Ramos (cell line): ENCODE measurements at regions not wholly inside any gene's neighbourhood (a gene's known extent, or its start where the extent isn't known, plus 50 kb on each side); places are given as distances from the start of the nearest gene placed in this dataset.

Source experiments
- in situ Hi-C: fragments of 300-500 bp; cut with MboI; formaldehyde crosslinking; loops from one replicate; pipeline ENCODE4 v1.14.3; 2022; ENCODE audit warnings: low sequenced_read_pairs; ENCODE audit not compliant: unreplicated experiment

- in situ Hi-C loops = no loop called here
These were observed 2220.8 kb upstream of the PCDH20 start for GRCh38 chr13:63636316-63636993.

- in situ Hi-C loops = no loop called here
These were observed 2216.7 kb upstream of the PCDH20 start for GRCh38 chr13:63632321-63632720.

- in situ Hi-C loops = no loop called here
These were observed 2215.4 kb upstream of the PCDH20 start for GRCh38 chr13:63631006-63631405.

GRCh38 chr13:63629591-63629990 is 2213.9 kb upstream of the PCDH20 start:
- in situ Hi-C loops = no loop called here

GRCh38 chr13:63628310-63628709 is 2212.7 kb upstream of the PCDH20 start:
- in situ Hi-C loops = no loop called here

GRCh38 chr13:63625869-63626268 is 2210.2 kb upstream of the PCDH20 start:
- in situ Hi-C loops = no loop called here

- in situ Hi-C loops = no loop called here
These were observed 2199.4 kb upstream of the PCDH20 start for GRCh38 chr13:63614874-63615612.

- in situ Hi-C loops = no loop called here
These were observed 2191.5 kb upstream of the PCDH20 start for GRCh38 chr13:63607153-63607552.

GRCh38 chr13:63605962-63606361 is 2190.3 kb upstream of the PCDH20 start:
- in situ Hi-C loops = no loop called here

GRCh38 chr13:63605403-63605802 is 2189.8 kb upstream of the PCDH20 start:
- in situ Hi-C loops = no loop called here

GRCh38 chr13:63595811-63596210 is 2180.2 kb upstream of the PCDH20 start:
- in situ Hi-C loops = no loop called here

- in situ Hi-C loops = no loop called here
These were observed 2170.8 kb upstream of the PCDH20 start for GRCh38 chr13:63586467-63586866.

GRCh38 chr13:63578796-63579195 is 2163.1 kb upstream of the PCDH20 start:
- in situ Hi-C loops = no loop called here

GRCh38 chr13:63567031-63567430 is 2151.4 kb upstream of the PCDH20 start:
- in situ Hi-C loops = no loop called here

- in situ Hi-C loops = no loop called here
These were observed 2138.5 kb upstream of the PCDH20 start for GRCh38 chr13:63554157-63554556.

GRCh38 chr13:63551731-63552130 is 2136.1 kb upstream of the PCDH20 start:
- in situ Hi-C loops = no loop called here

GRCh38 chr13:63546524-63546923 is 2130.9 kb upstream of the PCDH20 start:
- in situ Hi-C loops = no loop called here

- in situ Hi-C loops = no loop called here
These were observed 2127.1 kb upstream of the PCDH20 start for GRCh38 chr13:63542770-63543169.

- in situ Hi-C loops = no loop called here
These were observed 2125.7 kb upstream of the PCDH20 start for GRCh38 chr13:63541336-63541735.

GRCh38 chr13:63540061-63540460 is 2124.4 kb upstream of the PCDH20 start:
- in situ Hi-C loops = no loop called here

GRCh38 chr13:63517371-63517770 is 2101.7 kb upstream of the PCDH20 start:
- in situ Hi-C loops = no loop called here

GRCh38 chr13:63516124-63516523 is 2100.5 kb upstream of the PCDH20 start:
- in situ Hi-C loops = no loop called here
